Parathyroid adenoma (tissue), 2 donors: ENCODE measurements at regions not wholly inside any gene's neighbourhood (a gene's known extent, or its start where the extent isn't known, plus 50 kb on each side); places are given as distances from the start of the nearest gene placed in this dataset.

Experiments
- H2AFZ ChIP-seq: fragments of 300-600 bp; sonication (generic); one replicate; pipeline ENCODE4 v1.7.0; 2017; ENCODE audit warnings: antibody characterized with exemption, mild to moderate bottlenecking
- H3K27ac ChIP-seq: fragments of 300-600 bp; sonication (generic); one replicate; pipeline ENCODE4 v1.7.0; 2017
- H3K27me3 ChIP-seq: fragments of 300-600 bp; sonication (generic); one replicate; pipeline ENCODE4 v1.7.0; 2017; ENCODE audit warnings: low read length; ENCODE audit not compliant: control insufficient read depth, insufficient read depth
- H3K36me3 ChIP-seq: fragments of 300-600 bp; sonication (generic); one replicate; pipeline ENCODE4 v1.7.0; 2017; ENCODE audit warnings: low read length; ENCODE audit not compliant: control insufficient read depth, insufficient read depth
- H3K4me1 ChIP-seq: fragments of 300-600 bp; sonication (generic); one replicate; pipeline ENCODE4 v1.7.0; 2017; ENCODE audit warnings: control low read depth
- H3K4me2 ChIP-seq: fragments of 300-600 bp; sonication (generic); one replicate; pipeline ENCODE4 v1.7.0; 2017; ENCODE audit warnings: low read length
- H3K4me3 ChIP-seq: fragments of 300-600 bp; sonication (generic); one replicate; pipeline ENCODE4 v1.7.0; 2017; ENCODE audit warnings: low read depth, low read length
- H3K79me2 ChIP-seq: fragments of 300-600 bp; sonication (generic); one replicate; pipeline ENCODE4 v1.7.0; 2017; ENCODE audit warnings: control low read depth
- H3K9ac ChIP-seq: fragments of 300-600 bp; sonication (generic); one replicate; pipeline ENCODE4 v1.7.0; 2017; ENCODE audit warnings: mild to moderate bottlenecking
- H3K9me3 ChIP-seq: fragments of 300-600 bp; sonication (generic); one replicate; pipeline ENCODE4 v1.7.0; 2017; ENCODE audit warnings: low read length; ENCODE audit not compliant: control insufficient read depth
- CTCF ChIP-seq: fragments of 300-600 bp; sonication (generic); IDR thresholded peaks from one replicate; pipeline ENCODE4 v1.7.0; 2017; ENCODE audit warnings: antibody characterized with exemption, mild to moderate bottlenecking
- donor health status: primary hyperparathyroidism.

DNA sequence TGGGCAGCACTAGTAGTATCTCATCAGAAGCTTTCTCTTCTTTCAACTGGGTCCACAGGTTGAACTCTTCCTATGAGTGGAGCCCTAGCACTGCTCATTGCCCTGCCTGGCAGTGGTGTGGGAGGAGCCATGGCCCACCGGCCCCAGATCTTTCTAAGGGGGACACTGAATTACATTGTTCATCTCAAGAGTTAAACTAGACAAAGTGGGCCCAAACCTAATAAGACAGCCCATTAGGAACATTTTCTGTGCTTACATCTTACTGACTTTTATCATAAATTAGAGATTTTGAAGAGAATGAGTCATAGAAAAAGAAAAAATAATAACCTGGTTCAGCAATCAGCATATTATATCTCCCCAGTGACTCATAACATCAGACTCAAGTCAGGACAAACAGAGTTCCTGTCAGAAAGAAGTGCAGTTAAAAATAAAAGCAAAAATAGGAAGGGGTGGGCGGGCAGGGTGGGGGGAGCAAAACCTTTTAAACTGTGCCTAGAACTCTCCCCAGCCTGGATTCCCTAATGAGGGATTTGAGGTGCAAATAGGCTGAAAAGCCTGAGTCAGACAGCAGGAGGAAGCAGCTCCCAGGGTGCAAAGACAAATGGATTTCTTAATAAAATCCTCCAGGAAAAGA is 161.6 kb upstream of the TRIB2 start:
- Histone ChIP-seq H3K36me3 (no peaks in the 10 kb centered on the region), H3K4me2 (no peak overlapping the region), H3K4me1 (peaks cover 26% of the 10 kb centered on the region), H3K79me2 (no peaks in the 10 kb centered on the region), H3K27me3 (no peaks in the 10 kb centered on the region), H3K27ac (peak overlapping the region; percentile 40), H3K9me3 (no peaks in the 10 kb centered on the region), H2AFZ (peak overlapping the region; percentile 54), H3K4me3 (no peak overlapping the region), H3K9ac (no peak overlapping the region)
- no peak for TF ChIP-seq CTCF

DNA sequence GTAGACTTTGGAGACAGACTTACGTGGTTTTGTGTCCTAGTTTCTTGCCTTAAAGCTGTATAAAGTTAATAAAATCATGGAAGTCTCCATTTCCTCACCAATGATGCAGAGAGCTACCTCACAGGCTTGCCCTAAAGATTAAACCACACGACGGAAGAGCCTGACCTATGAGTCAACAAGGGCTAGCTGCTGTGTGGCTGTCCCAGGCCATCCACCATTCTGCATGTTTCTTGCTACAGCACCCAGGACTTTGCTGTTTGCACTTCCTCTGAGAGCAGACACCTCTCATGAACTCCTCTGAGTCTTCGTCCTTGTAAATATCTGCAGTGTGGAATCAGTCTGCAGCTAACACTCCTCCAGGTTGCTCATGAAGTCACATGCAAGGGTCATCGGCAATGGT is 160.0 kb upstream of the TRIB2 start:
- TF ChIP-seq CTCF = no peak
- Histone ChIP-seq H3K9ac (no peak overlapping the region), H3K36me3 (no peaks in the 10 kb centered on the region), H3K27ac (no peak overlapping the region), H3K79me2 (no peaks in the 10 kb centered on the region), H3K27me3 (no peaks in the 10 kb centered on the region), H3K9me3 (no peaks in the 10 kb centered on the region), H3K4me1 (peaks cover 26% of the 10 kb centered on the region), H3K4me2 (no peak overlapping the region), H2AFZ (peak overlapping the region; percentile 65), H3K4me3 (no peak overlapping the region)

DNA sequence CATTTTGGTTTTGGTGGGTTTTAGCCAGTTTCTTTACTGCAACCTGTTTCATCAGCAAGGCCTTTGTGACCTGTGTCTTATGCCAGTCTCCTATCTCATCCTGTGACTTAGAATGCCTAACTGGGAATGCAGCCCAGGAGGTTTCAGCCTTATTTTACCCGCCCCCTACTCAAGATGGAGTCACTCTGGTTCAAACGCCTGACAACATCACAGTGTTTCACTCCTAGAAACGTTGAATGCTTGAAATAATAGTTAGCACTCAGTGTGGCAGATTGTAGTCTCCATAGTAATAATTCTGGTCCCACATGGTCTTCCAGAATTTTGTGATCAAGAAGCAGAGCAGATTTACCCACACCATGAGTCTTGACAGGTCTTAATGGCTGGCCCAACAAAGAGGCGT is 159.0 kb upstream of the TRIB2 start:
- Histone ChIP-seq H3K79me2 (no peaks in the 10 kb centered on the region), H3K4me2 (no peak overlapping the region), H3K9ac (no peak overlapping the region), H3K9me3 (no peaks in the 10 kb centered on the region), H3K4me1 (peaks cover 26% of the 10 kb centered on the region), H3K4me3 (no peak overlapping the region), H3K27me3 (no peaks in the 10 kb centered on the region), H3K36me3 (no peaks in the 10 kb centered on the region), H2AFZ (no peak overlapping the region), H3K27ac (no peak overlapping the region)
- TF ChIP-seq CTCF = no peak

GRCh38 chr2:12558519-12558918 is 158.2 kb upstream of the TRIB2 start:
- Histone ChIP-seq H3K4me3 (no peak overlapping the region), H3K27ac (no peak overlapping the region), H3K27me3 (no peaks in the 10 kb centered on the region), H3K9ac (no peak overlapping the region), H3K9me3 (no peaks in the 10 kb centered on the region), H3K79me2 (no peaks in the 10 kb centered on the region), H3K4me2 (no peak overlapping the region), H3K4me1 (peaks cover 26% of the 10 kb centered on the region), H2AFZ (no peak overlapping the region), H3K36me3 (no peaks in the 10 kb centered on the region)
- no peak for TF ChIP-seq CTCF

- H3K9ac ChIP-seq = no peak overlapping the region
- no peak for TF ChIP-seq CTCF
- no peak overlapping the region for H3K27ac ChIP-seq
- no peak overlapping the region for H3K4me2 ChIP-seq
- no peak overlapping the region for H2AFZ ChIP-seq
- H3K79me2 ChIP-seq = no peaks in the 10 kb centered on the region
- no peaks in the 10 kb centered on the region for H3K27me3 ChIP-seq
- H3K36me3 ChIP-seq = no peaks in the 10 kb centered on the region
- no peaks in the 10 kb centered on the region for H3K9me3 ChIP-seq
- H3K4me1 ChIP-seq = peaks cover 13% of the 10 kb centered on the region
- H3K4me3 ChIP-seq = no peak overlapping the region
Measured at GRCh38 chr2:12560618-12561017, 156.1 kb upstream of the TRIB2 start.
